ENCODE measurements at regions not wholly inside any gene's neighbourhood (a gene's known extent, or its start where the extent isn't known, plus 50 kb on each side); places are given as distances from the start of the nearest gene placed in this dataset.

DNA sequence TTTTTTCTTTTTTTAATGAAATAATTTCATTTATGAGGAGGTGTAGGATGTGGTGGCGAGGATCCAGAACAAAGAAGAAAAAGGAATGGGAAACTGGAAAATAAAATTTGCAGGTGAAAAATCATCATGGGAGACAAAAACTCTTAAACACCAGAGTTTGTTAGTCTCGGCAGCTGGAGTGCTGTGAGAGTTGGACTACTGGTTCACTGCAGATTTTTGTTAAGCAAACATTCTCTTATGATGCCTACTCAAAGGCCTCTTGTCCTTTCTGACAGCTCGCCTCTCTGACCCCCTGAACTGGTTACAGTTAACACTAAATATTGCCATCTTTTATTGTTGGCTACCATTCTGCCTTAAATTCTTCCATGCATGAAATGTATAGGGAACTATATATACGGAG lies 152.4 kb upstream of the DPH6 start:
- TF ChIP-seq, protein P1, sequence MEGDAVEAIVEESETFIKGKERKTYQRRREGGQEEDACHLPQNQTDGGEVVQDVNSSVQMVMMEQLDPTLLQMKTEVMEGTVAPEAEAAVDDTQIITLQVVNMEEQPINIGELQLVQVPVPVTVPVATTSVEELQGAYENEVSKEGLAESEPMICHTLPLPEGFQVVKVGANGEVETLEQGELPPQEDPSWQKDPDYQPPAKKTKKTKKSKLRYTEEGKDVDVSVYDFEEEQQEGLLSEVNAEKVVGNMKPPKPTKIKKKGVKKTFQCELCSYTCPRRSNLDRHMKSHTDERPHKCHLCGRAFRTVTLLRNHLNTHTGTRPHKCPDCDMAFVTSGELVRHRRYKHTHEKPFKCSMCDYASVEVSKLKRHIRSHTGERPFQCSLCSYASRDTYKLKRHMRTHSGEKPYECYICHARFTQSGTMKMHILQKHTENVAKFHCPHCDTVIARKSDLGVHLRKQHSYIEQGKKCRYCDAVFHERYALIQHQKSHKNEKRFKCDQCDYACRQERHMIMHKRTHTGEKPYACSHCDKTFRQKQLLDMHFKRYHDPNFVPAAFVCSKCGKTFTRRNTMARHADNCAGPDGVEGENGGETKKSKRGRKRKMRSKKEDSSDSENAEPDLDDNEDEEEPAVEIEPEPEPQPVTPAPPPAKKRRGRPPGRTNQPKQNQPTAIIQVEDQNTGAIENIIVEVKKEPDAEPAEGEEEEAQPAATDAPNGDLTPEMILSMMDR (IDR thresholded peaks at IDR 0.05) = no peak
- no peak for TF ChIP-seq ZFX (IDR thresholded peaks at IDR 0.05; ENCODE audit: borderline replicate concordance)

Measured in 22Rv1 (cell line).